ENCODE measurements at regions not wholly inside any gene's neighbourhood (a gene's known extent, or its start where the extent isn't known, plus 50 kb on each side); places are given as distances from the start of the nearest gene placed in this dataset.

DNA sequence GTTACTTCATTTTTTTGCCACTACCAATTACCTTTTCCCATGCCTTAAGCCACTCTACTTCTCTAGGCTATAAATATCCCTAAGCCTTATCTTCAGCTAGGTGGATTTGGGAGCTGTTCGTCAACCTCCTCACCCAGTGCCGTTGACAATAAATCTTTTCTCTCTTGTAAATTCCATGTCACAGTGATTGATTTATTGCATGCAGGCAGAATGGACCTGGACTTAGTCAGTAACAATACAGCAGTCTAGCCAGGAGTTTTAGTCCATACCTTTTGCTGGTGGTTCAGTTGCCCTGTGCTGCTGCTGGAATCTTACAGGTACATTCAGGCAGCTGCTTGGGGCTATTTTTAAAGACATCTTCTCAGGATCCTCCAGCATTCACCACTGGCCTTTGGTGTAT is 350.5 kb upstream of the NRG3 start:
- DNase-seq (ENCODE audit: low spot score in 2 of 2): no peak
- Histone ChIP-seq H3K36me3 (no peaks in the 10 kb centered on the region), H3K4me3 (no peak overlapping the region), H3K9me3 (no peaks in the 10 kb centered on the region), H3K27me3 (no peaks in the 10 kb centered on the region), H3K4me1 (no peaks in the 10 kb centered on the region), H3K27ac (no peak overlapping the region)
- TF ChIP-seq, protein P1, sequence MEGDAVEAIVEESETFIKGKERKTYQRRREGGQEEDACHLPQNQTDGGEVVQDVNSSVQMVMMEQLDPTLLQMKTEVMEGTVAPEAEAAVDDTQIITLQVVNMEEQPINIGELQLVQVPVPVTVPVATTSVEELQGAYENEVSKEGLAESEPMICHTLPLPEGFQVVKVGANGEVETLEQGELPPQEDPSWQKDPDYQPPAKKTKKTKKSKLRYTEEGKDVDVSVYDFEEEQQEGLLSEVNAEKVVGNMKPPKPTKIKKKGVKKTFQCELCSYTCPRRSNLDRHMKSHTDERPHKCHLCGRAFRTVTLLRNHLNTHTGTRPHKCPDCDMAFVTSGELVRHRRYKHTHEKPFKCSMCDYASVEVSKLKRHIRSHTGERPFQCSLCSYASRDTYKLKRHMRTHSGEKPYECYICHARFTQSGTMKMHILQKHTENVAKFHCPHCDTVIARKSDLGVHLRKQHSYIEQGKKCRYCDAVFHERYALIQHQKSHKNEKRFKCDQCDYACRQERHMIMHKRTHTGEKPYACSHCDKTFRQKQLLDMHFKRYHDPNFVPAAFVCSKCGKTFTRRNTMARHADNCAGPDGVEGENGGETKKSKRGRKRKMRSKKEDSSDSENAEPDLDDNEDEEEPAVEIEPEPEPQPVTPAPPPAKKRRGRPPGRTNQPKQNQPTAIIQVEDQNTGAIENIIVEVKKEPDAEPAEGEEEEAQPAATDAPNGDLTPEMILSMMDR (IDR thresholded peaks at IDR 0.05): no peak
- no peak for TF ChIP-seq POLR2A (IDR thresholded peaks at IDR 0.05)
- TF ChIP-seq POLR2AphosphoS5 (IDR thresholded peaks at IDR 0.05): no peak
- TF ChIP-seq EP300 (IDR thresholded peaks at IDR 0.05): no peak
- WGBS: 48% methylated on average over 2 of the region's 2 CpGs

DNA sequence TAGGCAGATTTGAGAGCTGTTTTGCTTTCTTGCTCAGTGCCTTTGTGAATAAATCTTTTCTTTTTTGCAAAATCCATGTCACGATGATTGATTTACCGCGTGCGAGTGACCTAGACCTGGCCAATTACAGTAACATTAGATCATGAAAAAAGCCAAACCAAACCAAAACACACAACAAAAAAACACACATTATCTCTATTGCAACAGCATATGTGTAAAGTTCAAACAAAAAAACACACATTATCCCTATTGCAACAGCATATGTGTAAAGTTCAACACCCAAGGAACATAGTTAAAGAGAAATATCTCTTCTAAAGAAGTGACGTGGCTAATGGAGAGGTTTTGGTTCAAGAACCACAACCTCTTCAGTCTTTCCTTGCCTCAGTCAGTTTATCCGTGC is 342.6 kb upstream of the NRG3 start:
- H3K4me3 ChIP-seq: no peak overlapping the region
- H3K4me1 ChIP-seq: no peaks in the 10 kb centered on the region
- no peaks in the 10 kb centered on the region for H3K9me3 ChIP-seq
- no peak overlapping the region for H3K27ac ChIP-seq
- WGBS: 90% methylated on average over 6 of the region's 6 CpGs
- no peaks in the 10 kb centered on the region for H3K36me3 ChIP-seq
- DNase-seq (ENCODE audit: low spot score in 2 of 2): no peak
- TF ChIP-seq POLR2A (IDR thresholded peaks at IDR 0.05): no peak
- no peak for TF ChIP-seq POLR2AphosphoS5 (IDR thresholded peaks at IDR 0.05)
- TF ChIP-seq EP300 (IDR thresholded peaks at IDR 0.05): no peak
- TF ChIP-seq, protein P1 (IDR thresholded peaks at IDR 0.05): no peak
- no peaks in the 10 kb centered on the region for H3K27me3 ChIP-seq

DNA sequence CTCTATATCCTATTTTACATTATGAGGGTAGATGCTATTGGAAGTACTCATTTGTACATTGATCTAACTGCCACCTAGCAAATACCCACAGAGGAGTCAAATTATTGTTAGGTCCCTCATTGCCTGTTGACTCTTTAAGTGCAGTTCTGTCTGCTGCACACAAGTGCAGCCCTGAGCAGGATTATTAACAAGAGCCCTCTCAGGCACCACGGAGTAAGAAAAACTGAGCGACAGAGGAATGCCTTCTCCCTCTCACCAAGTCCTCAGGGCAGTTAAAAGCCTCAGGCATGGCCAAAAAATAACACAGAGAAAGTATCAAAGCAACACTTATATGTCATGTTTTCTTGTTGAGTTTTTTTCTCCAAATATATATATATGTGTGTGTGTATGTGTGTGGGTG is 340.0 kb upstream of the NRG3 start:
- H3K4me3 ChIP-seq: no peak overlapping the region
- no peaks in the 10 kb centered on the region for H3K9me3 ChIP-seq
- no peak overlapping the region for H3K27ac ChIP-seq
- WGBS: 41% methylated on average over 2 of the region's 2 CpGs
- H3K36me3 ChIP-seq: no peaks in the 10 kb centered on the region
- no peaks in the 10 kb centered on the region for H3K27me3 ChIP-seq
- no peak for DNase-seq (ENCODE audit: low spot score in 2 of 2)
- TF ChIP-seq POLR2A (IDR thresholded peaks at IDR 0.05) (no peak), POLR2AphosphoS5 (IDR thresholded peaks at IDR 0.05) (no peak), EP300 (IDR thresholded peaks at IDR 0.05) (no peak)
- TF ChIP-seq, protein P1 (IDR thresholded peaks at IDR 0.05): no peak
- H3K4me1 ChIP-seq: no peaks in the 10 kb centered on the region

DNA sequence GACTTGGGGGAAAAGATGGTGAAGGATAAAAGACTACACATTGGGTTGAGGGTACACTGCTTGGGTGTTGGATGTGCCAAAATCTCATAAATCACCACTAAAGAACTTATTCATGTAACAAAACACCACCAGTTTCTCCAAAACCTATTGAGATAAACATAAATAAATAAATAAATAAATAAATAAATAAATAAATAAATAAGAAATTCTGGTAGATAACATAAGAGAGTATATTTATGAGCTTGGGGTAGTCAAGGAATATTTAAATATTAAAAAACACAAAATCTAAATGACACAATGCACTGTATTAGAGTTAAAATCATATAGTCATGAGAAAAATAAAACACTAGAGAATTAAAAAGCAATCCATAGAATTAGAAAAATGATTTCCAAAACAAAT is 333.5 kb upstream of the NRG3 start:
- Histone ChIP-seq H3K27me3 (no peaks in the 10 kb centered on the region), H3K9me3 (no peaks in the 10 kb centered on the region), H3K4me1 (no peaks in the 10 kb centered on the region), H3K36me3 (no peaks in the 10 kb centered on the region), H3K27ac (no peak overlapping the region), H3K4me3 (no peak overlapping the region)
- no peak for DNase-seq (ENCODE audit: low spot score in 2 of 2)
- TF ChIP-seq POLR2A (IDR thresholded peaks at IDR 0.05): no peak
- TF ChIP-seq, protein P1 (IDR thresholded peaks at IDR 0.05): no peak
- no peak for TF ChIP-seq POLR2AphosphoS5 (IDR thresholded peaks at IDR 0.05)
- no peak for TF ChIP-seq EP300 (IDR thresholded peaks at IDR 0.05)

DNA sequence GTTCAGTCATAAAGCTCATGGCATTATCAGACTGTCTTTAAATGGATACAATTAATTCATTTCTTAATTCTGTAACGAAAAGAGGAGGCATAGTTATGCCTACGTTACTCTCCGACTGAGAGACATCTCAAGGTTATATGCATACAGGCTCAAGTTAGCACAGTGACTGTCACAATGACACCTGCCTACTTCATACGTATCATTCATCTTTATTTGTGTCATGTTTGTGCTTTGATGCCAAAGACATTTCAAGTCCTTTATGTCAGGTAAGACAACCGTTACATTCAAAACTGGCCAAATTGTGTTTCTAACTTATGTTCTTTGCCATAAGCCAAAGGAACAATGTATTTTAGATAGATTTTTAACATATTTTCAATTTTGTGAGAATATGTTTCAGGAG is 328.8 kb upstream of the NRG3 start:
- 83% methylated on average over 5 of the region's 5 CpGs for WGBS
- no peaks in the 10 kb centered on the region for H3K27me3 ChIP-seq
- H3K9me3 ChIP-seq: peaks cover 10% of the 10 kb centered on the region
- H3K4me1 ChIP-seq: no peaks in the 10 kb centered on the region
- TF ChIP-seq POLR2A (IDR thresholded peaks at IDR 0.05): no peak
- H3K4me3 ChIP-seq: no peak overlapping the region
- no peaks in the 10 kb centered on the region for H3K36me3 ChIP-seq
- no peak for DNase-seq (ENCODE audit: low spot score in 2 of 2)
- no peak overlapping the region for H3K27ac ChIP-seq

DNA sequence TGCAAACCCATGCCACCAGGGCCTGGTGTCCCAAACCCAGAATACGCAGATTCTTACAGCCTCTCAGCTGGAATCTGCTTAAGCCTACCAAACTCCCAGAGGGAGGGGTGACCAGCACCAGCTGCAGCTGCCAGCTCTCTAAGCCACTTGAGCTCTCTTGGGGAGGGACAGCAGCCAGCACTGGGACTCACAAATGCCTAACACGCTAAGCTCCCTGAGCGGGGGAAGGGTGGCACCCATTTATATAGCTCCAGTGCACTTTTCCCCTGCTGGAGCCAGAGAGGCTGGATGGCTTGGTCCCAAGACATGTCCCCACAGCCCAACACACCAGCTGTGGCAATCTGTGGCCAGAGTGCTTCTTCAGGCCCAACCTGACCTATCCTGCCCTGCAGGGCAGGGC is 326.8 kb upstream of the NRG3 start:
- no peak overlapping the region for H3K27ac ChIP-seq
- peaks cover 14% of the 10 kb centered on the region for H3K9me3 ChIP-seq
- no peaks in the 10 kb centered on the region for H3K36me3 ChIP-seq
- H3K27me3 ChIP-seq: no peaks in the 10 kb centered on the region
- H3K4me3 ChIP-seq: no peak overlapping the region
- no peak for TF ChIP-seq POLR2AphosphoS5 (IDR thresholded peaks at IDR 0.05)
- TF ChIP-seq, protein P1 (IDR thresholded peaks at IDR 0.05): no peak
- no peak for TF ChIP-seq EP300 (IDR thresholded peaks at IDR 0.05)
- no peak for TF ChIP-seq POLR2A (IDR thresholded peaks at IDR 0.05)
- no peaks in the 10 kb centered on the region for H3K4me1 ChIP-seq
- no CpG with 5 or more reads among the region's 3 CpGs for WGBS
- no peak for DNase-seq (ENCODE audit: low spot score in 2 of 2)
